Omental fat pad (tissue), 3 donors: ENCODE measurements at regions not wholly inside any gene's neighbourhood (a gene's known extent, or its start where the extent isn't known, plus 50 kb on each side); places are given as distances from the start of the nearest gene placed in this dataset.

Experiments
- ATAC-seq: fragments of 150-250 bp; one replicate; pipeline ENCODE4 v1.9.1; 2016; ENCODE audit warnings: mild to moderate bottlenecking, moderate library complexity; ENCODE audit not compliant: low FRiP score
- DNase-seq: peaks from one replicate; pipeline ENCODE4 v3.0.0-alpha.2; 2019; ENCODE audit warnings: low spot score
- CTCF ChIP-seq, 3 donors: fragments of 450-650 bp; IDR thresholded peaks; one replicate each; pipeline ENCODE4 v1.5.1; 2016 to 2017; ENCODE audit warnings: antibody characterized with exemption in 3 of 3, mild to moderate bottlenecking in 3 of 3, moderate library complexity in 2 of 3

- ATAC-seq: no peak
- no peak for DNase-seq
- TF ChIP-seq CTCF (IDR thresholded peaks at IDR 0.05): no peak
Observed at GRCh38 chr9:22857316-22857715, 410.7 kb downstream of the DMRTA1 start.

GRCh38 chr9:22863106-22863505 lies 416.5 kb downstream of the DMRTA1 start:
- no peak for TF ChIP-seq CTCF (IDR thresholded peaks at IDR 0.05)
- no peak for ATAC-seq

DNA sequence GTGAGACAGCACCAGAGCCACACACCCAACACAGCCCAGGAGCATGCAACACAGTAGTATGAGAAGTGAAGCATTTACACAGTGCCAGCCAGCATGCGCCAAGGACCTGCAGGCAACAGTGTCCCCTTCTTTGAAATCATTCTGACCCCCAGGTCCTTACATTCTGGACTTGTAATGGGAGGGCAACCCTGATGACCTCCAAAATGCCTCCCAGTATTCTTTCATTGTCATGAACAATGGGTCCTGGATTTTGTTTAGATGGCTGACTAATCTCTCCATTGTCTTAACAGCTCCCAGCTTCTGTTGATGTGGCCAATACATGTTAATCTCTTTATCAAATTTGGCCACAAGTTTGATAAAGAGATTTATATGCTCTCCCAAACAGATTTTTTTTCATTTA lies 417.1 kb downstream of the DMRTA1 start:
- ATAC-seq (no peak), DNase-seq (no peak)
- no peak for TF ChIP-seq CTCF (IDR thresholded peaks at IDR 0.05)

More at GRCh38 chr9:22863106-22863505, 416.5 kb downstream of the DMRTA1 start:
- DNase-seq: no peak

- DNase-seq: no peak
- no peak for ATAC-seq
- TF ChIP-seq CTCF (IDR thresholded peaks at IDR 0.05): no peak
Observed at GRCh38 chr9:22893196-22893843, 446.7 kb downstream of the DMRTA1 start.

GRCh38 chr9:22898591-22898990 lies 452.0 kb downstream of the DMRTA1 start:
- no peak for ATAC-seq
- TF ChIP-seq CTCF (IDR thresholded peaks at IDR 0.05): no peak
- DNase-seq: no peak

DNA sequence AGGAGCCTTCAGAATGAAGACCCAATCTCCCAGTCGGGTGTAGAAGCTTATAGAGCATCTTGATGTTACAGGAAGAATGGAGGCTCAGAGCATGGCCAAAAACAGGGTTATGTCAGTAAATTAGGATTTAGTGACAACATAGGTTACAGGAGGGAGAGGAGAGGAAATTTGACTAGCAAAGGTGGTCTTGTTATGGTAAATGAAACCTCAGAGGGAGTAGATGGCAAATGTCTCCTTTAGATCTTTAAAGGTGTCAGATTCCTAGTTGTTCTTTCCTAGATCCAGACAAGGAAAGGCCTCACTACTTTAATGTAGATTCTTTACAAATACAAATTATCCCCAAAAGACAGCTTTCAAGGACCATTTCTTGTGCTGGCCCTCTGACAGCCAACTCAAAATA lies 465.0 kb downstream of the DMRTA1 start:
- ATAC-seq: no peak
- no peak for DNase-seq
- TF ChIP-seq CTCF (IDR thresholded peaks at IDR 0.05): no peak

- no peak for ATAC-seq
- no peak for TF ChIP-seq CTCF (IDR thresholded peaks at IDR 0.05)
- DNase-seq: no peak
Observed at GRCh38 chr9:22913026-22913425, 466.4 kb downstream of the DMRTA1 start.
